Kidney epithelial cell (primary cell): ENCODE measurements at regions not wholly inside any gene's neighbourhood (a gene's known extent, or its start where the extent isn't known, plus 50 kb on each side); places are given as distances from the start of the nearest gene placed in this dataset.

ENCODE experiments used
- DNase-seq: peaks from one replicate; pipeline ENCODE4 v3.0.0-alpha.2; 2010; ENCODE audit warnings: low read depth
- H3K27me3 ChIP-seq: 2 replicates; pipeline ENCODE4 v1.6.0; 2011; ENCODE audit warnings: low read length; ENCODE audit not compliant: control insufficient read depth, insufficient read depth
- H3K36me3 ChIP-seq: 2 replicates; pipeline ENCODE4 v1.5.1; 2011; ENCODE audit warnings: low read length; ENCODE audit not compliant: control insufficient read depth, insufficient read depth
- H3K4me3 ChIP-seq: 2 replicates; pipeline ENCODE4 v1.5.1; 2011; ENCODE audit warnings: low read depth, mild to moderate bottlenecking, control low read depth, low read length
- CTCF ChIP-seq: IDR thresholded peaks from 2 replicates; pipeline ENCODE4 v1.5.1; 2011; ENCODE audit warnings: mild to moderate bottlenecking, moderate library complexity, low read length, control low read depth, inconsistent platforms; ENCODE audit not compliant: insufficient read depth, poor library complexity, severe bottlenecking

GRCh38 chr2:145036421-145037011 is 516.6 kb upstream of the ZEB2 start:
- Histone ChIP-seq H3K27me3 (no peaks in the 10 kb centered on the region), H3K36me3 (no peaks in the 10 kb centered on the region), H3K4me3 (no peak overlapping the region)
- DNase-seq, result no peak
- no peak for TF ChIP-seq CTCF

- H3K27me3 ChIP-seq, result no peaks in the 10 kb centered on the region
- H3K36me3 ChIP-seq, result no peaks in the 10 kb centered on the region
- no peak for TF ChIP-seq CTCF
- DNase-seq, result no peak
- no peak overlapping the region for H3K4me3 ChIP-seq
Measured at GRCh38 chr2:145034511-145034910, 514.6 kb upstream of the ZEB2 start.

- TF ChIP-seq CTCF, result no peak
- no peak for DNase-seq
- no peaks in the 10 kb centered on the region for H3K27me3 ChIP-seq
Measured at GRCh38 chr2:145033438-145033837, 513.5 kb upstream of the ZEB2 start.

GRCh38 chr2:145032791-145033190 is 512.9 kb upstream of the ZEB2 start:
- no peak for TF ChIP-seq CTCF
- Histone ChIP-seq H3K36me3 (no peaks in the 10 kb centered on the region), H3K4me3 (no peak overlapping the region), H3K27me3 (no peaks in the 10 kb centered on the region)
- no peak for DNase-seq

More at GRCh38 chr2:145033438-145033837, 513.5 kb upstream of the ZEB2 start:
- Histone ChIP-seq H3K4me3 (no peak overlapping the region), H3K36me3 (no peaks in the 10 kb centered on the region)

- no peak for TF ChIP-seq CTCF
Measured at GRCh38 chr2:145029873-145030272, 510.0 kb upstream of the ZEB2 start.

GRCh38 chr2:145029081-145029480 is 509.2 kb upstream of the ZEB2 start:
- DNase-seq, result no peak
- Histone ChIP-seq H3K4me3 (no peak overlapping the region), H3K27me3 (no peaks in the 10 kb centered on the region), H3K36me3 (no peaks in the 10 kb centered on the region)
- no peak for TF ChIP-seq CTCF

More at GRCh38 chr2:145029873-145030272, 510.0 kb upstream of the ZEB2 start:
- Histone ChIP-seq H3K27me3 (no peaks in the 10 kb centered on the region), H3K4me3 (no peak overlapping the region), H3K36me3 (no peaks in the 10 kb centered on the region)
- DNase-seq, result no peak
